BLaER1 (cell line): ENCODE measurements at regions not wholly inside any gene's neighbourhood (a gene's known extent, or its start where the extent isn't known, plus 50 kb on each side); places are given as distances from the start of the nearest gene placed in this dataset.

Experiments
- H3K27ac ChIP-seq: shearing (Covaris generic); formaldehyde crosslinking; 2 replicates; pipeline ENCODE4 v1.8.1; 2022
- H3K27me3 ChIP-seq: shearing (Covaris generic); formaldehyde crosslinking; 2 replicates; pipeline ENCODE4 v1.8.1; 2022
- H3K36me3 ChIP-seq: shearing (Covaris generic); formaldehyde crosslinking; 2 replicates; pipeline ENCODE4 v1.8.1; 2022
- H3K4me1 ChIP-seq: shearing (Covaris generic); formaldehyde crosslinking; 2 replicates; pipeline ENCODE4 v1.8.1; 2022
- H3K4me2 ChIP-seq: shearing (Covaris generic); formaldehyde crosslinking; 2 replicates; pipeline ENCODE4 v1.8.1; 2022
- H3K4me3 ChIP-seq: shearing (Covaris generic); formaldehyde crosslinking; 2 replicates; pipeline ENCODE4 v1.8.1; 2022
- H3K9ac ChIP-seq: shearing (Covaris generic); formaldehyde crosslinking; 2 replicates; pipeline ENCODE4 v1.8.1; 2022
- H3K9me3 ChIP-seq: shearing (Covaris generic); formaldehyde crosslinking; 2 replicates; pipeline ENCODE4 v1.8.1; 2022
- H4K20me1 ChIP-seq: shearing (Covaris generic); formaldehyde crosslinking; 2 replicates; pipeline ENCODE4 v1.8.1; 2022
- Cebpa-rat ChIP-seq: shearing (Covaris generic); IDR thresholded peaks from 2 replicates; pipeline ENCODE4 v1.8.1; 2022

GRCh38 chr6:85112540-85112939, 337.3 kb upstream of the NT5E start:
- no peaks in the 10 kb centered on the region for H3K27me3 ChIP-seq

GRCh38 chr6:85111481-85112011, 338.3 kb upstream of the NT5E start:
- Histone ChIP-seq H3K9ac (no peak overlapping the region), H3K27me3 (no peaks in the 10 kb centered on the region), H3K4me3 (no peak overlapping the region), H4K20me1 (no peaks in the 10 kb centered on the region), H3K9me3 (no peaks in the 10 kb centered on the region), H3K4me1 (no peaks in the 10 kb centered on the region), H3K27ac (no peak overlapping the region), H3K36me3 (no peaks in the 10 kb centered on the region), H3K4me2 (no peak overlapping the region)
- TF ChIP-seq Cebpa-rat: no peak

More at GRCh38 chr6:85112540-85112939, 337.3 kb upstream of the NT5E start:
- no peak overlapping the region for H3K4me2 ChIP-seq
- no peak overlapping the region for H3K4me3 ChIP-seq
- H3K27ac ChIP-seq: no peak overlapping the region
- no peaks in the 10 kb centered on the region for H4K20me1 ChIP-seq
- H3K36me3 ChIP-seq: no peaks in the 10 kb centered on the region
- H3K4me1 ChIP-seq: no peaks in the 10 kb centered on the region
- TF ChIP-seq Cebpa-rat: no peak
- H3K9ac ChIP-seq: no peak overlapping the region
- no peaks in the 10 kb centered on the region for H3K9me3 ChIP-seq

GRCh38 chr6:85110943-85111342, 338.9 kb upstream of the NT5E start:
- no peaks in the 10 kb centered on the region for H3K9me3 ChIP-seq
- no peak overlapping the region for H3K9ac ChIP-seq
- no peaks in the 10 kb centered on the region for H4K20me1 ChIP-seq
- no peak for TF ChIP-seq Cebpa-rat
- H3K27ac ChIP-seq: no peak overlapping the region
- no peaks in the 10 kb centered on the region for H3K27me3 ChIP-seq
- H3K4me3 ChIP-seq: no peak overlapping the region
- no peaks in the 10 kb centered on the region for H3K4me1 ChIP-seq
- H3K4me2 ChIP-seq: no peak overlapping the region
- H3K36me3 ChIP-seq: no peaks in the 10 kb centered on the region

- H3K9me3 ChIP-seq: no peaks in the 10 kb centered on the region
- H4K20me1 ChIP-seq: no peaks in the 10 kb centered on the region
- H3K4me1 ChIP-seq: no peaks in the 10 kb centered on the region
- H3K27ac ChIP-seq: no peak overlapping the region
- no peak overlapping the region for H3K4me2 ChIP-seq
- no peaks in the 10 kb centered on the region for H3K27me3 ChIP-seq
- H3K4me3 ChIP-seq: no peak overlapping the region
- no peaks in the 10 kb centered on the region for H3K36me3 ChIP-seq
- no peak overlapping the region for H3K9ac ChIP-seq
- no peak for TF ChIP-seq Cebpa-rat
Observed at GRCh38 chr6:85107701-85108100, 342.2 kb upstream of the NT5E start.

GRCh38 chr6:85096976-85097375, 332.6 kb upstream of the TBX18 start:
- H3K9me3 ChIP-seq: peaks cover 3% of the 10 kb centered on the region; the same call in 1 of the 2 replicates
- no peak overlapping the region for H3K4me2 ChIP-seq
- no peak overlapping the region for H3K9ac ChIP-seq
- no peaks in the 10 kb centered on the region for H4K20me1 ChIP-seq
- H3K27ac ChIP-seq: no peak overlapping the region
- no peak for TF ChIP-seq Cebpa-rat
- no peaks in the 10 kb centered on the region for H3K36me3 ChIP-seq
- no peaks in the 10 kb centered on the region for H3K27me3 ChIP-seq
- H3K4me3 ChIP-seq: no peak overlapping the region
- H3K4me1 ChIP-seq: no peaks in the 10 kb centered on the region

GRCh38 chr6:85092226-85092625, 327.8 kb upstream of the TBX18 start:
- H3K9me3 ChIP-seq: peaks cover 3% of the 10 kb centered on the region; the same call in 1 of the 2 replicates
- no peaks in the 10 kb centered on the region for H3K36me3 ChIP-seq
- H4K20me1 ChIP-seq: no peaks in the 10 kb centered on the region
- H3K27me3 ChIP-seq: no peaks in the 10 kb centered on the region
- H3K9ac ChIP-seq: no peak overlapping the region
- no peaks in the 10 kb centered on the region for H3K4me1 ChIP-seq
- no peak overlapping the region for H3K27ac ChIP-seq
- no peak overlapping the region for H3K4me2 ChIP-seq
- no peak overlapping the region for H3K4me3 ChIP-seq
- no peak for TF ChIP-seq Cebpa-rat

GRCh38 chr6:85089255-85089654, 324.9 kb upstream of the TBX18 start:
- Histone ChIP-seq H3K36me3 (no peaks in the 10 kb centered on the region), H3K4me3 (no peak overlapping the region), H4K20me1 (no peaks in the 10 kb centered on the region), H3K9me3 (no peaks in the 10 kb centered on the region), H3K4me1 (no peaks in the 10 kb centered on the region), H3K4me2 (no peak overlapping the region), H3K9ac (no peak overlapping the region), H3K27ac (no peak overlapping the region), H3K27me3 (no peaks in the 10 kb centered on the region)
- TF ChIP-seq Cebpa-rat: no peak

GRCh38 chr6:85085875-85086274, 321.5 kb upstream of the TBX18 start:
- Histone ChIP-seq H3K4me2 (no peak overlapping the region), H3K9ac (no peak overlapping the region), H3K36me3 (no peaks in the 10 kb centered on the region), H3K4me3 (no peak overlapping the region), H3K27ac (no peak overlapping the region), H3K9me3 (no peaks in the 10 kb centered on the region), H4K20me1 (no peaks in the 10 kb centered on the region), H3K27me3 (no peaks in the 10 kb centered on the region), H3K4me1 (no peaks in the 10 kb centered on the region)
- TF ChIP-seq Cebpa-rat: no peak

GRCh38 chr6:85081102-85081501, 316.7 kb upstream of the TBX18 start:
- no peaks in the 10 kb centered on the region for H3K36me3 ChIP-seq
- no peaks in the 10 kb centered on the region for H4K20me1 ChIP-seq
- no peak overlapping the region for H3K9ac ChIP-seq
- no peaks in the 10 kb centered on the region for H3K4me1 ChIP-seq
- no peaks in the 10 kb centered on the region for H3K9me3 ChIP-seq
- no peak overlapping the region for H3K4me2 ChIP-seq
- H3K4me3 ChIP-seq: no peak overlapping the region
- no peaks in the 10 kb centered on the region for H3K27me3 ChIP-seq
- TF ChIP-seq Cebpa-rat: no peak
- H3K27ac ChIP-seq: no peak overlapping the region

- Histone ChIP-seq H3K36me3 (no peaks in the 10 kb centered on the region), H3K27me3 (no peaks in the 10 kb centered on the region), H3K27ac (no peak overlapping the region), H4K20me1 (no peaks in the 10 kb centered on the region), H3K4me1 (no peaks in the 10 kb centered on the region), H3K9ac (no peak overlapping the region), H3K9me3 (no peaks in the 10 kb centered on the region), H3K4me2 (no peak overlapping the region), H3K4me3 (no peak overlapping the region)
- TF ChIP-seq Cebpa-rat: no peak
Observed at GRCh38 chr6:85079761-85080160, 315.4 kb upstream of the TBX18 start.

GRCh38 chr6:85078058-85078457, 313.7 kb upstream of the TBX18 start:
- H3K36me3 ChIP-seq: no peaks in the 10 kb centered on the region
- no peak overlapping the region for H3K4me2 ChIP-seq
- no peaks in the 10 kb centered on the region for H3K4me1 ChIP-seq
- H3K9me3 ChIP-seq: no peaks in the 10 kb centered on the region
- no peaks in the 10 kb centered on the region for H3K27me3 ChIP-seq
- no peak overlapping the region for H3K27ac ChIP-seq
- H4K20me1 ChIP-seq: no peaks in the 10 kb centered on the region
- H3K4me3 ChIP-seq: no peak overlapping the region
- TF ChIP-seq Cebpa-rat: no peak
- no peak overlapping the region for H3K9ac ChIP-seq
